GM23338 (cell line): ENCODE measurements at regions not wholly inside any gene's neighbourhood (a gene's known extent, or its start where the extent isn't known, plus 50 kb on each side); places are given as distances from the start of the nearest gene placed in this dataset.
A peak's percentile ranks its signal among the peaks of the same experiment; 100 is the strongest.

Experiments used
- ATAC-seq: fragments of 200-7000 bp; cut with Tn5 transposase; 3 replicates; pipeline ENCODE4 v1.9.1; 2020
- DNase-seq: peaks from one replicate; pipeline ENCODE4 v3.0.0-alpha.2; 2015; ENCODE audit warnings: low spot score
- H2AFZ ChIP-seq: fragments of 200-600 bp; sonication (generic); 2 replicates; pipeline ENCODE4 v1.8.0; 2016; ENCODE audit warnings: antibody characterized with exemption, mild to moderate bottlenecking, moderate library complexity
- H3F3A ChIP-seq: fragments of 200-600 bp; sonication (generic); replicated peaks from 2 replicates; pipeline ENCODE4 v1.8.0; 2017; ENCODE audit warnings: antibody characterized with exemption, mixed run types, low read depth
- H3K27ac ChIP-seq: fragments of 200-600 bp; sonication (generic); 2 replicates; pipeline ENCODE4 v1.6.1; 2016; ENCODE audit warnings: low read depth
- H3K27me3 ChIP-seq: fragments of 200-600 bp; sonication (generic); 2 replicates; pipeline ENCODE4 v1.8.0; 2016; ENCODE audit warnings: mild to moderate bottlenecking, mixed run types, moderate library complexity; ENCODE audit not compliant: insufficient read depth
- H3K36me3 ChIP-seq: fragments of 200-600 bp; sonication (generic); 2 replicates; pipeline ENCODE4 v1.8.0; 2016; ENCODE audit warnings: mild to moderate bottlenecking; ENCODE audit not compliant: insufficient read depth
- H3K4me1 ChIP-seq: fragments of 200-600 bp; sonication (generic); 2 replicates; pipeline ENCODE4 v1.8.0; 2016; ENCODE audit warnings: mild to moderate bottlenecking, moderate library complexity; ENCODE audit not compliant: insufficient read depth
- H3K4me2 ChIP-seq: fragments of 200-600 bp; sonication (generic); 2 replicates; pipeline ENCODE4 v1.7.1; 2017; ENCODE audit warnings: mixed run types
- H3K4me3 ChIP-seq: fragments of 200-600 bp; sonication (generic); 2 replicates; pipeline ENCODE4 v1.6.1; 2016; ENCODE audit warnings: mixed run types
- H3K79me2 ChIP-seq: fragments of 200-600 bp; sonication (generic); replicated peaks from 2 replicates; pipeline ENCODE4 v1.8.0; 2017; ENCODE audit warnings: mild to moderate bottlenecking; ENCODE audit not compliant: insufficient read depth
- H3K9me2 ChIP-seq: fragments of 200-600 bp; sonication (generic); 2 replicates; pipeline ENCODE4 v1.8.0; 2017; ENCODE audit not compliant: insufficient read depth
- H4K20me1 ChIP-seq: fragments of 200-600 bp; sonication (generic); replicated peaks from 2 replicates; pipeline ENCODE4 v1.8.0; 2017; ENCODE audit warnings: mild to moderate bottlenecking; ENCODE audit not compliant: insufficient read depth
- H3K27ac Mint-ChIP-seq: 2 replicates; pipeline ENCODE4 v1.8.0; 2020; ENCODE audit warnings: inconsistent platforms, mild to moderate bottlenecking, moderate library complexity, mixed read lengths
- H3K27me3 Mint-ChIP-seq: 3 replicates; pipeline ENCODE4 v1.8.0; 2022; ENCODE audit warnings: low read depth, mild to moderate bottlenecking, moderate library complexity, mixed read lengths, inconsistent platforms; ENCODE audit not compliant: insufficient read depth, poor library complexity
- H3K36me3 Mint-ChIP-seq: 3 replicates; pipeline ENCODE4 v1.8.0; 2021; ENCODE audit warnings: low read depth, mild to moderate bottlenecking, inconsistent platforms, moderate library complexity, mixed read lengths
- H3K4me1 Mint-ChIP-seq: 3 replicates; pipeline ENCODE4 v1.8.0; 2020; ENCODE audit warnings: mild to moderate bottlenecking, inconsistent platforms, mixed read lengths
- H3K4me3 Mint-ChIP-seq: 3 replicates; pipeline ENCODE4 v1.8.0; 2021; ENCODE audit warnings: moderate library complexity, mild to moderate bottlenecking, inconsistent platforms, mixed read lengths
- H3K9me3 Mint-ChIP-seq: 3 replicates; pipeline ENCODE4 v1.8.0; 2020; ENCODE audit warnings: moderate library complexity, mild to moderate bottlenecking, inconsistent platforms, mixed read lengths
- CREB1 ChIP-seq: fragments of 250-450 bp; sonication (Bioruptor Pico); IDR thresholded peaks from 2 replicates; pipeline ENCODE4 v1.5.0; 2020; ENCODE audit warnings: low read depth, mild to moderate bottlenecking, moderate library complexity
- ETS1 ChIP-seq: IDR thresholded peaks from 2 replicates; pipeline ENCODE4 v1.6.1; 2016; ENCODE audit warnings: antibody characterized with exemption
- EZH2 ChIP-seq: fragments of 200-600 bp; sonication (generic); IDR thresholded peaks from one replicate; pipeline ENCODE4 v1.8.0; 2017; ENCODE audit warnings: antibody characterized with exemption, mild to moderate bottlenecking, low read depth; ENCODE audit not compliant: unreplicated experiment
- EZH2phosphoT487 ChIP-seq: fragments of 200-600 bp; sonication (generic); IDR thresholded peaks from one replicate; pipeline ENCODE4 v1.8.1; 2018; ENCODE audit warnings: antibody characterized with exemption; ENCODE audit not compliant: unreplicated experiment
- JUNB ChIP-seq: IDR thresholded peaks from one replicate; pipeline ENCODE4 v1.6.1; 2016; ENCODE audit warnings: antibody characterized with exemption; ENCODE audit not compliant: unreplicated experiment
- NANOG ChIP-seq: IDR thresholded peaks from 2 replicates; pipeline ENCODE4 v1.6.1; 2016; ENCODE audit warnings: antibody characterized with exemption, borderline replicate concordance
- POLR2AphosphoS5 ChIP-seq: IDR thresholded peaks from 2 replicates; pipeline ENCODE4 v1.6.1; 2016; ENCODE audit warnings: antibody characterized with exemption, low read depth
- STAT1 ChIP-seq: IDR thresholded peaks from one replicate; pipeline ENCODE4 v1.6.1; 2016; ENCODE audit warnings: antibody characterized with exemption; ENCODE audit not compliant: unreplicated experiment
- ZNF114 ChIP-seq: fragments of 250-450 bp; sonication (Bioruptor Pico); IDR thresholded peaks from 2 replicates; pipeline ENCODE4 v1.5.0; 2020; ENCODE audit warnings: mild to moderate bottlenecking, moderate library complexity
- ZNF331 ChIP-seq: fragments of 250-450 bp; sonication (Bioruptor Pico); IDR thresholded peaks from 2 replicates; pipeline ENCODE4 v1.5.0; 2020; ENCODE audit warnings: low read depth, mild to moderate bottlenecking, moderate library complexity
- TF ChIP-seq, protein P1 (sequence below): fragments of 250-450 bp; sonication (Bioruptor Pico); IDR thresholded peaks from 2 replicates; pipeline ENCODE4 v1.5.0; 2020; ENCODE audit warnings: mild to moderate bottlenecking, moderate library complexity
- TF ChIP-seq, protein P2 (sequence below), 2 experiments: fragments of 200-600 bp in 1 of 2; sonication (generic) in 1 of 2; conservative IDR thresholded peaks; 2 replicates each; pipeline versions ENCODE4 v1.5.1 to v1.6.1; 2016 to 2017; ENCODE audit warnings: antibody characterized with exemption in 2 of 2, low read depth in 2 of 2, mild to moderate bottlenecking in 2 of 2, moderate library complexity in 1 of 2
- TF ChIP-seq, protein P3 (sequence below): IDR thresholded peaks from one replicate; pipeline ENCODE4 v1.6.1; 2018; ENCODE audit warnings: antibody characterized with exemption; ENCODE audit not compliant: unreplicated experiment

DNA sequence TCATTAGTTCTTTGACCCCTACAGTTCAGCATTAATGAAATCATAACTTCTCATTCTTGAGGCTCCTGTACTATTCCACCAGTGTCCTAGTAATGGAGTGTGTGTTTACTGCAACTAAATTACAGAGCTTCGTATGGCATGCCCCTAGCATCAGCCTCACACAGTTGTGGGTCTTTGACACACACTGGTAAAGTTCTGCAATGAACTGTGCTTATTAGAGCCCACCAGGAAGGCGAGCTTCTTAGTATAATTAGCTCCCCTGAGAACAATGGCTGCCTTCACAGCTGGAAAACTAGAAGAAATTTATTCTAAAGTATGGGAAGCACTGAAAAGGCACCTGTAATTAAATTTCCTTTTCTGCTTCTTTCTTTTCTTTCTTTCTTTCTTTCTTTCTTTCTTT is 251.1 kb upstream of the RGS18 start:
- DNase-seq (peak; percentile 15), ATAC-seq (peak; percentile 31; the same call in 1 of the 3 replicates)
- Histone ChIP-seq H3K4me2 (no peak overlapping the region), H3K27ac (no peak overlapping the region), H2AFZ (peak overlapping the region; percentile 67; the same call in 1 of the 2 replicates), H3K9me2 (peaks cover 27% of the 10 kb centered on the region), H3K4me3 (no peak overlapping the region), H3F3A (no peaks in the 10 kb centered on the region), H3K79me2 (no peaks in the 10 kb centered on the region), H4K20me1 (no peaks in the 10 kb centered on the region), H3K27me3 (no peaks in the 10 kb centered on the region), H3K4me1 (peaks cover 8% of the 10 kb centered on the region; the same call in 1 of the 2 replicates), H3K36me3 (no peaks in the 10 kb centered on the region)
- TF ChIP-seq EZH2: no peak
- no peak for TF ChIP-seq JUNB
- no peak for TF ChIP-seq POLR2AphosphoS5
- TF ChIP-seq, protein P1, sequence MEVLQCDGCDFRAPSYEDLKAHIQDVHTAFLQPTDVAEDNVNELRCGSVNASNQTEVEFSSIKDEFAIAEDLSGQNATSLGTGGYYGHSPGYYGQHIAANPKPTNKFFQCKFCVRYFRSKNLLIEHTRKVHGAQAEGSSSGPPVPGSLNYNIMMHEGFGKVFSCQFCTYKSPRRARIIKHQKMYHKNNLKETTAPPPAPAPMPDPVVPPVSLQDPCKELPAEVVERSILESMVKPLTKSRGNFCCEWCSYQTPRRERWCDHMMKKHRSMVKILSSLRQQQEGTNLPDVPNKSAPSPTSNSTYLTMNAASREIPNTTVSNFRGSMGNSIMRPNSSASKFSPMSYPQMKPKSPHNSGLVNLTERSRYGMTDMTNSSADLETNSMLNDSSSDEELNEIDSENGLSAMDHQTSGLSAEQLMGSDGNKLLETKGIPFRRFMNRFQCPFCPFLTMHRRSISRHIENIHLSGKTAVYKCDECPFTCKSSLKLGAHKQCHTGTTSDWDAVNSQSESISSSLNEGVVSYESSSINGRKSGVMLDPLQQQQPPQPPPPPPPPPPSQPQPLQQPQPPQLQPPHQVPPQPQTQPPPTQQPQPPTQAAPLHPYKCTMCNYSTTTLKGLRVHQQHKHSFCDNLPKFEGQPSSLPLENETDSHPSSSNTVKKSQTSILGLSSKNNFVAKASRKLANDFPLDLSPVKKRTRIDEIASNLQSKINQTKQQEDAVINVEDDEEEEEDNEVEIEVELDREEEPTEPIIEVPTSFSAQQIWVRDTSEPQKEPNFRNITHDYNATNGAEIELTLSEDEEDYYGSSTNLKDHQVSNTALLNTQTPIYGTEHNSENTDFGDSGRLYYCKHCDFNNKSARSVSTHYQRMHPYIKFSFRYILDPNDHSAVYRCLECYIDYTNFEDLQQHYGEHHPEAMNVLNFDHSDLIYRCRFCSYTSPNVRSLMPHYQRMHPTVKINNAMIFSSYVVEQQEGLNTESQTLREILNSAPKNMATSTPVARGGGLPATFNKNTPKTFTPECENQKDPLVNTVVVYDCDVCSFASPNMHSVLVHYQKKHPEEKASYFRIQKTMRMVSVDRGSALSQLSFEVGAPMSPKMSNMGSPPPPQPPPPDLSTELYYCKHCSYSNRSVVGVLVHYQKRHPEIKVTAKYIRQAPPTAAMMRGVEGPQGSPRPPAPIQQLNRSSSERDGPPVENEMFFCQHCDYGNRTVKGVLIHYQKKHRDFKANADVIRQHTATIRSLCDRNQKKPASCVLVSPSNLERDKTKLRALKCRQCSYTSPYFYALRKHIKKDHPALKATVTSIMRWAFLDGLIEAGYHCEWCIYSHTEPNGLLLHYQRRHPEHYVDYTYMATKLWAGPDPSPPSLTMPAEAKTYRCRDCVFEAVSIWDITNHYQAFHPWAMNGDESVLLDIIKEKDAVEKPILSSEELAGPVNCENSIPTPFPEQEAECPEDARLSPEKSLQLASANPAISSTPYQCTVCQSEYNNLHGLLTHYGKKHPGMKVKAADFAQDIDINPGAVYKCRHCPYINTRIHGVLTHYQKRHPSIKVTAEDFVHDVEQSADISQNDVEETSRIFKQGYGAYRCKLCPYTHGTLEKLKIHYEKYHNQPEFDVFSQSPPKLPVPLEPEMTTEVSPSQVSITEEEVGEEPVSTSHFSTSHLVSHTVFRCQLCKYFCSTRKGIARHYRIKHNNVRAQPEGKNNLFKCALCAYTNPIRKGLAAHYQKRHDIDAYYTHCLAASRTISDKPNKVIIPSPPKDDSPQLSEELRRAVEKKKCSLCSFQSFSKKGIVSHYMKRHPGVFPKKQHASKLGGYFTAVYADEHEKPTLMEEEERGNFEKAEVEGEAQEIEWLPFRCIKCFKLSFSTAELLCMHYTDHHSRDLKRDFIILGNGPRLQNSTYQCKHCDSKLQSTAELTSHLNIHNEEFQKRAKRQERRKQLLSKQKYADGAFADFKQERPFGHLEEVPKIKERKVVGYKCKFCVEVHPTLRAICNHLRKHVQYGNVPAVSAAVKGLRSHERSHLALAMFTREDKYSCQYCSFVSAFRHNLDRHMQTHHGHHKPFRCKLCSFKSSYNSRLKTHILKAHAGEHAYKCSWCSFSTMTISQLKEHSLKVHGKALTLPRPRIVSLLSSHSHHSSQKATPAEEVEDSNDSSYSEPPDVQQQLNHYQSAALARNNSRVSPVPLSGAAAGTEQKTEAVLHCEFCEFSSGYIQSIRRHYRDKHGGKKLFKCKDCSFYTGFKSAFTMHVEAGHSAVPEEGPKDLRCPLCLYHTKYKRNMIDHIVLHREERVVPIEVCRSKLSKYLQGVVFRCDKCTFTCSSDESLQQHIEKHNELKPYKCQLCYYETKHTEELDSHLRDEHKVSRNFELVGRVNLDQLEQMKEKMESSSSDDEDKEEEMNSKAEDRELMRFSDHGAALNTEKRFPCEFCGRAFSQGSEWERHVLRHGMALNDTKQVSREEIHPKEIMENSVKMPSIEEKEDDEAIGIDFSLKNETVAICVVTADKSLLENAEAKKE (CRISPR knock-in tag): no peak
- no peak for TF ChIP-seq NANOG
- no peak for TF ChIP-seq EZH2phosphoT487
- no peak for TF ChIP-seq ETS1
- no peak for TF ChIP-seq ZNF114 (CRISPR knock-in tag)
- TF ChIP-seq CREB1 (CRISPR knock-in tag): no peak
- TF ChIP-seq, protein P2, sequence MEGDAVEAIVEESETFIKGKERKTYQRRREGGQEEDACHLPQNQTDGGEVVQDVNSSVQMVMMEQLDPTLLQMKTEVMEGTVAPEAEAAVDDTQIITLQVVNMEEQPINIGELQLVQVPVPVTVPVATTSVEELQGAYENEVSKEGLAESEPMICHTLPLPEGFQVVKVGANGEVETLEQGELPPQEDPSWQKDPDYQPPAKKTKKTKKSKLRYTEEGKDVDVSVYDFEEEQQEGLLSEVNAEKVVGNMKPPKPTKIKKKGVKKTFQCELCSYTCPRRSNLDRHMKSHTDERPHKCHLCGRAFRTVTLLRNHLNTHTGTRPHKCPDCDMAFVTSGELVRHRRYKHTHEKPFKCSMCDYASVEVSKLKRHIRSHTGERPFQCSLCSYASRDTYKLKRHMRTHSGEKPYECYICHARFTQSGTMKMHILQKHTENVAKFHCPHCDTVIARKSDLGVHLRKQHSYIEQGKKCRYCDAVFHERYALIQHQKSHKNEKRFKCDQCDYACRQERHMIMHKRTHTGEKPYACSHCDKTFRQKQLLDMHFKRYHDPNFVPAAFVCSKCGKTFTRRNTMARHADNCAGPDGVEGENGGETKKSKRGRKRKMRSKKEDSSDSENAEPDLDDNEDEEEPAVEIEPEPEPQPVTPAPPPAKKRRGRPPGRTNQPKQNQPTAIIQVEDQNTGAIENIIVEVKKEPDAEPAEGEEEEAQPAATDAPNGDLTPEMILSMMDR (conservative IDR thresholded peaks at IDR 0.05; ENCODE audit: low read depth in 2 of 2): no peak
- no peak for TF ChIP-seq STAT1
- TF ChIP-seq, protein P3, sequence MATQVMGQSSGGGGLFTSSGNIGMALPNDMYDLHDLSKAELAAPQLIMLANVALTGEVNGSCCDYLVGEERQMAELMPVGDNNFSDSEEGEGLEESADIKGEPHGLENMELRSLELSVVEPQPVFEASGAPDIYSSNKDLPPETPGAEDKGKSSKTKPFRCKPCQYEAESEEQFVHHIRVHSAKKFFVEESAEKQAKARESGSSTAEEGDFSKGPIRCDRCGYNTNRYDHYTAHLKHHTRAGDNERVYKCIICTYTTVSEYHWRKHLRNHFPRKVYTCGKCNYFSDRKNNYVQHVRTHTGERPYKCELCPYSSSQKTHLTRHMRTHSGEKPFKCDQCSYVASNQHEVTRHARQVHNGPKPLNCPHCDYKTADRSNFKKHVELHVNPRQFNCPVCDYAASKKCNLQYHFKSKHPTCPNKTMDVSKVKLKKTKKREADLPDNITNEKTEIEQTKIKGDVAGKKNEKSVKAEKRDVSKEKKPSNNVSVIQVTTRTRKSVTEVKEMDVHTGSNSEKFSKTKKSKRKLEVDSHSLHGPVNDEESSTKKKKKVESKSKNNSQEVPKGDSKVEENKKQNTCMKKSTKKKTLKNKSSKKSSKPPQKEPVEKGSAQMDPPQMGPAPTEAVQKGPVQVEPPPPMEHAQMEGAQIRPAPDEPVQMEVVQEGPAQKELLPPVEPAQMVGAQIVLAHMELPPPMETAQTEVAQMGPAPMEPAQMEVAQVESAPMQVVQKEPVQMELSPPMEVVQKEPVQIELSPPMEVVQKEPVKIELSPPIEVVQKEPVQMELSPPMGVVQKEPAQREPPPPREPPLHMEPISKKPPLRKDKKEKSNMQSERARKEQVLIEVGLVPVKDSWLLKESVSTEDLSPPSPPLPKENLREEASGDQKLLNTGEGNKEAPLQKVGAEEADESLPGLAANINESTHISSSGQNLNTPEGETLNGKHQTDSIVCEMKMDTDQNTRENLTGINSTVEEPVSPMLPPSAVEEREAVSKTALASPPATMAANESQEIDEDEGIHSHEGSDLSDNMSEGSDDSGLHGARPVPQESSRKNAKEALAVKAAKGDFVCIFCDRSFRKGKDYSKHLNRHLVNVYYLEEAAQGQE: no peak
- TF ChIP-seq ZNF331: no peak
- Mint-ChIP-seq H3K36me3 (peaks cover 28% of the 10 kb centered on the region), H3K27ac (no peak overlapping the region), H3K4me3 (no peak overlapping the region), H3K4me1 (peaks cover 7% of the 10 kb centered on the region), H3K9me3 (peaks cover 29% of the 10 kb centered on the region), H3K27me3 (no peaks in the 10 kb centered on the region)
